Panc1 (cell line): ENCODE measurements at regions not wholly inside any gene's neighbourhood (a gene's known extent, or its start where the extent isn't known, plus 50 kb on each side); places are given as distances from the start of the nearest gene placed in this dataset.

Experiments used
- ATAC-seq: fragments of 200-7000 bp; cut with Tn5 transposase; 2 replicates; pipeline ENCODE4 v1.9.1; 2020; ENCODE audit warnings: mild to moderate bottlenecking, moderate library complexity
- BruUV-seq: library from RNA; stranded (reverse); fragments of 400-500 nt; replicated peaks from 2 replicates; lab custom pipeline; 2021; lab: Mats Ljungman, UMichigan
- CTCF ChIA-PET: fragments of 300-600 bp; sonication (Branson Sonifier 250); formaldehyde crosslinking; loops from one replicate; lab custom pipeline; 2022; ENCODE audit warnings: antibody characterized with exemption; lab: Charles Lee
- POLR2A ChIA-PET: fragments of 300-600 bp; sonication (Branson Sonifier 250); formaldehyde crosslinking; loops from one replicate; lab custom pipeline; 2022; ENCODE audit warnings: antibody characterized with exemption; lab: Charles Lee
- DNase-seq: peaks from one replicate; pipeline ENCODE4 v3.0.0-alpha.2; 2010; ENCODE audit warnings: low read depth, low spot score
- H3K27ac ChIP-seq: 2 replicates; pipeline ENCODE4 v1.5.1; 2011; ENCODE audit warnings: mild to moderate bottlenecking, low read length, inconsistent platforms
- H3K27me3 ChIP-seq: fragments of 200-500 bp; sonication (Bioruptor generic); 2 replicates; pipeline ENCODE4 v1.6.0; 2014; ENCODE audit warnings: low read length, inconsistent platforms; ENCODE audit not compliant: control insufficient read depth, insufficient read depth
- H3K36me3 ChIP-seq: fragments of 200-500 bp; sonication (Bioruptor generic); 2 replicates; pipeline ENCODE4 v1.5.1; 2014; ENCODE audit warnings: inconsistent platforms, mild to moderate bottlenecking, low read length, moderate library complexity; ENCODE audit not compliant: control insufficient read depth, insufficient read depth
- H3K4me1 ChIP-seq: 2 replicates; pipeline ENCODE4 v1.5.1; 2011; ENCODE audit warnings: inconsistent platforms, mild to moderate bottlenecking, low read length, moderate library complexity; ENCODE audit not compliant: control insufficient read depth, insufficient read depth
- H3K4me3 ChIP-seq, 2 experiments: 2 replicates each; pipeline ENCODE4 v1.5.1; 2011 to 2012; ENCODE audit warnings: low read depth in 2 of 2, low read length in 2 of 2, mild to moderate bottlenecking in 2 of 2, inconsistent platforms in 1 of 2, moderate library complexity in 1 of 2
- H3K9me3 ChIP-seq: fragments of 200-500 bp; sonication (Bioruptor generic); 2 replicates; pipeline ENCODE4 v1.5.1; 2014; ENCODE audit warnings: low read depth, mild to moderate bottlenecking, inconsistent platforms, low read length, moderate library complexity; ENCODE audit not compliant: control insufficient read depth, insufficient read depth
- POLR2AphosphoS5 ChIP-seq: IDR thresholded peaks from 2 replicates; pipeline ENCODE4 v1.6.1; 2012; ENCODE audit warnings: mild to moderate bottlenecking, low read depth, low read length, moderate library complexity
- SIN3A ChIP-seq: IDR thresholded peaks from 2 replicates; pipeline ENCODE4 v1.6.1; 2012; ENCODE audit warnings: low read depth, mild to moderate bottlenecking, low read length, moderate library complexity, borderline replicate concordance; ENCODE audit not compliant: insufficient read depth
- TCF7L2 ChIP-seq: IDR thresholded peaks from 2 replicates; pipeline ENCODE4 v1.6.1; 2011; ENCODE audit warnings: mild to moderate bottlenecking, low read depth, low read length, inconsistent platforms
- in situ Hi-C: cut with HindIII; loops from 2 replicates; pipeline ENCODE4 v1.10.0; 2016; ENCODE audit warnings: low sequenced_read_pairs, low pct_unique_long_range_greater_than_20kb
- intact Hi-C: fragments of 100-400 bp; cut with micrococcal nuclease; formaldehyde crosslinking; loops from one replicate; pipeline ENCODE4 v1.10.0; 2022; ENCODE audit not compliant: unreplicated experiment
- TF ChIP-seq, protein P1 (sequence below), 2 experiments: IDR thresholded peaks; 2 replicates each; pipeline ENCODE4 v1.6.1; 2011 to 2012; ENCODE audit warnings: low read depth in 2 of 2, control low read depth in 1 of 2, low read length in 1 of 2, mild to moderate bottlenecking in 1 of 2, moderate library complexity in 1 of 2; ENCODE audit not compliant: insufficient read depth in 1 of 2
- TF ChIP-seq, protein P2 (sequence below): fragments of 450-650 bp; IDR thresholded peaks from 2 replicates; pipeline ENCODE4 v1.5.1; 2017; ENCODE audit warnings: mild to moderate bottlenecking

GRCh38 chr6:86595641-86596040 lies 341.7 kb upstream of the HTR1E start:
- intact Hi-C loops (no loop called here), in situ Hi-C loops (no loop called here)
- CTCF ChIA-PET, result no interaction called here
- H3K4me1 ChIP-seq, result no peaks in the 10 kb centered on the region
- H3K36me3 ChIP-seq, result no peaks in the 10 kb centered on the region
- H3K9me3 ChIP-seq, result no peaks in the 10 kb centered on the region
- H3K4me3 ChIP-seq, result no peak overlapping the region
- POLR2A ChIA-PET, result no interaction called here
- TF ChIP-seq, protein P1, sequence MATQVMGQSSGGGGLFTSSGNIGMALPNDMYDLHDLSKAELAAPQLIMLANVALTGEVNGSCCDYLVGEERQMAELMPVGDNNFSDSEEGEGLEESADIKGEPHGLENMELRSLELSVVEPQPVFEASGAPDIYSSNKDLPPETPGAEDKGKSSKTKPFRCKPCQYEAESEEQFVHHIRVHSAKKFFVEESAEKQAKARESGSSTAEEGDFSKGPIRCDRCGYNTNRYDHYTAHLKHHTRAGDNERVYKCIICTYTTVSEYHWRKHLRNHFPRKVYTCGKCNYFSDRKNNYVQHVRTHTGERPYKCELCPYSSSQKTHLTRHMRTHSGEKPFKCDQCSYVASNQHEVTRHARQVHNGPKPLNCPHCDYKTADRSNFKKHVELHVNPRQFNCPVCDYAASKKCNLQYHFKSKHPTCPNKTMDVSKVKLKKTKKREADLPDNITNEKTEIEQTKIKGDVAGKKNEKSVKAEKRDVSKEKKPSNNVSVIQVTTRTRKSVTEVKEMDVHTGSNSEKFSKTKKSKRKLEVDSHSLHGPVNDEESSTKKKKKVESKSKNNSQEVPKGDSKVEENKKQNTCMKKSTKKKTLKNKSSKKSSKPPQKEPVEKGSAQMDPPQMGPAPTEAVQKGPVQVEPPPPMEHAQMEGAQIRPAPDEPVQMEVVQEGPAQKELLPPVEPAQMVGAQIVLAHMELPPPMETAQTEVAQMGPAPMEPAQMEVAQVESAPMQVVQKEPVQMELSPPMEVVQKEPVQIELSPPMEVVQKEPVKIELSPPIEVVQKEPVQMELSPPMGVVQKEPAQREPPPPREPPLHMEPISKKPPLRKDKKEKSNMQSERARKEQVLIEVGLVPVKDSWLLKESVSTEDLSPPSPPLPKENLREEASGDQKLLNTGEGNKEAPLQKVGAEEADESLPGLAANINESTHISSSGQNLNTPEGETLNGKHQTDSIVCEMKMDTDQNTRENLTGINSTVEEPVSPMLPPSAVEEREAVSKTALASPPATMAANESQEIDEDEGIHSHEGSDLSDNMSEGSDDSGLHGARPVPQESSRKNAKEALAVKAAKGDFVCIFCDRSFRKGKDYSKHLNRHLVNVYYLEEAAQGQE (IDR thresholded peaks at IDR 0.05; ENCODE audit: insufficient read depth in 1 of 2, low read depth in 2 of 2, low read length in 1 of 2), result no peak
- no peak for TF ChIP-seq TCF7L2
- TF ChIP-seq, protein P2, sequence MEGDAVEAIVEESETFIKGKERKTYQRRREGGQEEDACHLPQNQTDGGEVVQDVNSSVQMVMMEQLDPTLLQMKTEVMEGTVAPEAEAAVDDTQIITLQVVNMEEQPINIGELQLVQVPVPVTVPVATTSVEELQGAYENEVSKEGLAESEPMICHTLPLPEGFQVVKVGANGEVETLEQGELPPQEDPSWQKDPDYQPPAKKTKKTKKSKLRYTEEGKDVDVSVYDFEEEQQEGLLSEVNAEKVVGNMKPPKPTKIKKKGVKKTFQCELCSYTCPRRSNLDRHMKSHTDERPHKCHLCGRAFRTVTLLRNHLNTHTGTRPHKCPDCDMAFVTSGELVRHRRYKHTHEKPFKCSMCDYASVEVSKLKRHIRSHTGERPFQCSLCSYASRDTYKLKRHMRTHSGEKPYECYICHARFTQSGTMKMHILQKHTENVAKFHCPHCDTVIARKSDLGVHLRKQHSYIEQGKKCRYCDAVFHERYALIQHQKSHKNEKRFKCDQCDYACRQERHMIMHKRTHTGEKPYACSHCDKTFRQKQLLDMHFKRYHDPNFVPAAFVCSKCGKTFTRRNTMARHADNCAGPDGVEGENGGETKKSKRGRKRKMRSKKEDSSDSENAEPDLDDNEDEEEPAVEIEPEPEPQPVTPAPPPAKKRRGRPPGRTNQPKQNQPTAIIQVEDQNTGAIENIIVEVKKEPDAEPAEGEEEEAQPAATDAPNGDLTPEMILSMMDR, result no peak
- TF ChIP-seq POLR2AphosphoS5, result no peak
- no peak for TF ChIP-seq SIN3A
- H3K27ac ChIP-seq, result no peak overlapping the region
- DNase-seq, result no peak
- ATAC-seq, result no peak
- no TSS peak for BruUV-seq
- H3K27me3 ChIP-seq, result no peaks in the 10 kb centered on the region

- in situ Hi-C loops (no loop called here), intact Hi-C loops (no loop called here)
- Histone ChIP-seq H3K36me3 (no peaks in the 10 kb centered on the region), H3K4me3 (no peak overlapping the region), H3K27me3 (no peaks in the 10 kb centered on the region), H3K4me1 (no peaks in the 10 kb centered on the region), H3K9me3 (no peaks in the 10 kb centered on the region), H3K27ac (no peak overlapping the region)
- no peak for ATAC-seq
- TF ChIP-seq, protein P2, result no peak
- TF ChIP-seq POLR2AphosphoS5 (no peak), SIN3A (no peak), TCF7L2 (no peak)
- TF ChIP-seq, protein P1 (IDR thresholded peaks at IDR 0.05; ENCODE audit: insufficient read depth in 1 of 2, low read depth in 2 of 2, low read length in 1 of 2), result no peak
- CTCF ChIA-PET, result no interaction called here
- no peak for DNase-seq
- no TSS peak for BruUV-seq
- POLR2A ChIA-PET, result no interaction called here
Observed at GRCh38 chr6:86586195-86586594, 351.1 kb upstream of the HTR1E start.
